NCI-H2196 (cell line): ENCODE measurements at regions not wholly inside any gene's neighbourhood (a gene's known extent, or its start where the extent isn't known, plus 50 kb on each side); places are given as distances from the start of the nearest gene placed in this dataset.
"Not testable (repeated sequence)": the region's sequence is repeated elsewhere in the genome, so short reads cannot be mapped to it uniquely, and the experiment has no call there.

Source experiments
- DNase-seq: peaks from one replicate; lab custom pipeline; 2025; ENCODE audit not compliant: unreplicated experiment; lab: John Stamatoyannopoulos, UW

GRCh38 chr5:106849266-106849665 is 821.5 kb downstream of the EFNA5 start:
- no peak for DNase-seq

DNA sequence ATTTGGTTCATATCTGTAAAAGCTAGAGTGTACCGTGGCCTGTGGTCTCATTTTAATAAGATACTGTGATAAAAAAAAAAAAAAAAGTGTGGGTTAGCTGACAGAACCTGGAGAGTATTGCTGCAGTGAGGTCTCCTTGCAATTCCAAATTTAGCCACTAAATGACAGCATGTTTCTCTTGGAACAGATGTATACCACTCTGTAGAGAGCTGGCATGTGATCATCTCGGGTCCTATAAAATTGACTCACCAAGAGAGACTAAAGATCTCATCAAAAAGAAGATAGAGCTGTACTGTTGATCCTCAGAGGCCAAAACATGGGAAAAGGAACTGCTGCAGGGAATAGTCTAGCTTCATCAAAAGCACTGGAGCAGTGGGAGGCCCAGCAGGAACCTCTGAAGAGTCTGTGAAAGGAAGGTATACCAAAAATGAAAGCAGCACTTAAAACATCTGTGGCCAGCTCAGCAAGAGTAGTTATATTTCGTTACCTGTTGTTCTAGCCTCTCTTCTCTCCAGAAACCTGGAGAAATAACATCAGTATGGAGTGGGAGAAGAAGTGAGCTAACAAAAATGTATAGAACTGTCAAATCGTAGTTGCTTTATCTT is 826.8 kb downstream of the EFNA5 start:
- DNase-seq, result no peak

DNA sequence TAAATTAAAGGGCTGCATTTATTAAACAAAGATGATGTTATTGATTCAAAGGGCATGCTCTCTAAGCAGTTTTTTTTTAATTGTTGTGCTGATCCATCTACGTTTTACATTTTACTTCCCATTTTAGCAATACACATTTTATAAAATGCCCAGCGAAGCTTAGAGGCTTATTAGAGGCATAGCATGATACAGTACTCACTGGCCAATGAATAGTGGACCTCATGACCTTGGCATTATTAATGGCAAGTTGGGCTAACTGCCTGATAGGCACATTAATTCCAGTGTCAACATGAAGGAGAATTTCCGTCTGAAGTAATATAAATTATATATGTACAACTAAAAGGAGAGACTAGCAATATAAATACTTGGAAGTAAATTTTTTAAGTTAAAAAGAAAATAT is 837.2 kb downstream of the EFNA5 start:
- no peak for DNase-seq

DNA sequence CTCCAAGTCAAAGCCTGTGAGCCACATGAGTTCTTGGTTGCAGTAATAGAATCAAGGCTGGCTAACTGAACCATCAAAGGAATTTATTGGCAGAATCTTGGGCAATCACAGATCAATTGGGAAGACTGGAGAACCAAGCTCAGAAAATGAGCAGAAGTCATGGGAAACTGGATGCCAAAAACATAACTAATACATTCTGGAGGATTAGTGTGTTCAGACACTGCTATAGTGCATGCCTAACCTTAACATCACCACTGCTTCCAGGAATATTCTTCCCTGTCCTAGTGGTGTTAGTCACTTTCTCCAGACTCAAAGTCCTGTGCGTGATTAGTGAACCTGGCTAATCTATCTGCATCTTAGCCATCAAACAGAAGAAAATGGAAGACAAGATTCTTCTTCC is 843.7 kb downstream of the EFNA5 start:
- DNase-seq, result no peak

- DNase-seq, result no peak
These were observed 845.4 kb downstream of the EFNA5 start for GRCh38 chr5:106825374-106825773.

DNA sequence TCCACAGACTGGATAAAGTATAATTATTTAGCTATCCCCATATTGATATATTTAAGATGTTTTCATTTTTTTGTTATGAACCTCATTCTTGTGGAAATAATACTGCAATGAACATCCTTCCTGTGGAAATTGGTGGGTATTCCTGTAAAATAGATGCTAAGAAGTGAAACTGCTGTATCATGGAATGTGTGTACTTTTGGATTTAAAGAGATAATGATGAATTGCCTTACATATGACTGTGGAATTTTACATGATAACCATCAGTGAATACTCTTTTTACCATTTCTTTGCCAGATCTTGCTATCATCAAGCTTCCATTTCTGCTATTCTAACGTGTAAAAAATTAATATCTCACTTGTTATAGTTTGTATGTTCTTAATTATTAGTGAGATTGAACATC is 847.9 kb downstream of the EFNA5 start:
- no peak for DNase-seq

DNA sequence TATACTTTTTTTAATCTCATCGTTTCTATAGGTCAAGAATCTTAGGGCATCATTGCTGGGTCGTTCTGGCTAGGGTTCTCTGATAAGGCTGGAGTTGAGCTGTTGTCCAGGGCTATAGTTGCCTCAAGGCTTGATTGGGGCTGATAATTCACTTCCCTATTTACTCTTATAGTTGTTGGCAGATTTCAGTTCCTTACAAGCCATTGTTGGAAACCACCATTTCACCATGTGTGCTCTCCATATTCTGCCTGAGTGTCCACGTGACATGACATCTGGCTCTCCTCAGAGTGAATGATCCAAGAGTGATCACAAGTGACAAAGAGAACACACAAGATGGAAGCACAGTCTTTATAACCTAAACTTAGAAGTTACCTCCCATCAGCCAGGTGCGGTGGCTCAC is 852.2 kb downstream of the EFNA5 start:
- no peak for DNase-seq

- DNase-seq, result no peak
These were observed 855.8 kb downstream of the EFNA5 start for GRCh38 chr5:106814961-106815360.

- no peak for DNase-seq
These were observed 869.2 kb downstream of the EFNA5 start for GRCh38 chr5:106801554-106801953.

- DNase-seq, result no peak
These were observed 872.7 kb downstream of the EFNA5 start for GRCh38 chr5:106797996-106798395.

DNA sequence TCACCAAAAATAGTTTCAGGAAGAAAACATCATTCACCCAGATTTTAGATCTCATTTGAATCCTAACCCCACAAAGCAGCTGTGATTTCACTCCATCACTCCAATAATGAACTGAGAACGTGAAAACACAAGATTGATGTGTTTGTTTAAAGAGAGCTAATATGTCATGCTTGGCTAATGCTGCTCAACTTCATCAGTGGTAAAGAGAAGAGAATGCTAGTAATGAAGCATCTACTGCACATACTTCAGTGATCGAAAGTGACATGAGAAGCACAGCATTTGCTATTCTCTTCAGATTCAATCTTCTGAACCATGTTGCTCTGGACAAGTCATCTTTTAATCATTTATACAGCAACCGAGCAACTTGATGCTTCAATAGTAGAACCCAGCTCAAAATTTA is 874.7 kb downstream of the EFNA5 start:
- DNase-seq, result no peak

- DNase-seq, result no peak
These were observed 885.9 kb downstream of the EFNA5 start for GRCh38 chr5:106784846-106785245.

DNA sequence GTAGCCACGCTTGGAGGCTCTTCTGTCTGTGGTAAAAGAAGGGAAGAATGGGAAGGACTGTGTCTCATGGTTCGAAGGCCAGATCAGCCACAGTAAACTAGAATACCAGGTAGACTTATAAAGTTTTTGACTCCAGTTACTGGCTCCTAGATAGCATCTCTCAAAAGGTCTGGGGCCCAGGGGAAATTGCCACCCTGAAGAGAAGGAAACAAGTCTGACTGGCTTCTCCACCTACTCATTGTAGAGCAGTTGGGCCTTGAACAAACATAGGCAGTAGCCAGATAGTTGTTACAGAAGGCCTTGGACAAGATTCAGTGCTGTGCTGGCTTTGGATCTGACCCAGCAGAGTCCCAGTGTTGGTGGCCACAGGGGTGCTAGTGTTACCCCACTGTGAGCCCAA is 890.4 kb downstream of the EFNA5 start:
- DNase-seq, result no peak

DNA sequence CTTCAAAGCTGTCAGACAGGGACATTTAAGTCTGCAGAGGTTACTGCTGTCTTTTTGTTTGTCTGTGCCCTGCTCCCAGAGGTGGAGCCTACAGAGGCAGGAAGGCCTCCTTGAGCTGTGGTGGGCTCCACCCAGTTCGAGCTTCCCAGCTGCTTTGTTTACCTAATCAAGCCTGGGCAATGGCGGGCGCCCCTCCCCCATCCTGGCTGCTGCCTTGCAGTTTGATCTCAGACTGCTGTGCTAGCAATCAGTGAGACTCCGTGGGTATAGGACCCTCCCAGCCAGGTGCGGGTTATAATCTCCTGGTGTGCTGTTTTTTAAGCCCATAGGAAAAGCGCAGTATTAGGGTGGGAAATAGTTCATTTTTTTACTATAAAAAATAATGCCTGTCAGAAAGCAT is 894.2 kb downstream of the EFNA5 start:
- not testable (repeated sequence) for DNase-seq

DNA sequence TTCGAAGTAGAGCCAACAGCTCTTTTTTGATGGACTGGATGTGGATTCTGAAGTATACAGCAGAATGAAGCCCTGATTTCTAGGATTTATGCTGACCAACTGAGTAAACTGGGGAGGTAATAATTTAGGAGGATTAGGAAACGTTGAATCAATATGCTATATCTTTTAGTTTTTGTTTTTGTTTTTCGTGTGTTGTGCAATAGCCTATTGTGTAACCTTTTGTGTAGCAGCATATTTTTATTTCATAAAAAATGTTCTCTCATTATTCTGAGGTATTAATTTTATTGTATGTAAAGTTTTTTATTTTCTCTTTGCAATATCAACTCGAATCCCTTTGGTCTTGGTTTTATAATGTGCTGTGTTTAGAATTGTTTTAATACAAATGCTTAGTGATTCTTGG is 902.3 kb downstream of the EFNA5 start:
- DNase-seq, result no peak

DNA sequence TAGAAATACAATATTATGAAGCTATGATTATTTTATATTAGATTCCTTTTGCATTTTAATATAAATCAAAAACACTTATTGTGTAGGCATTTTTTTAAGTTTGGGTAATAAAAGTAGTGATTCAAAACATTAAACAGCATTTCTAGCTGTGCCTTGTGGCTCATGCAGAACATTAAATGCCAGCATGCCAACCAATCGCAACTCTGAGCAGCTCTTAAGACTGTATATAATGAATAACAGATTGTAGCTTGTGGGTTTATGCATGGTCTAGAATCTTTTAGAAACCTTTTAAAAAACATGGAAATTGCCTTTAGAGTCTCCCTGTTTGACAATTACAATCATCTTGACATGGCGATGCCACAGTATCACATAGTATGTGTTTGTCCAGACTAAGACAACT is 903.8 kb downstream of the EFNA5 start:
- DNase-seq, result no peak

- DNase-seq, result no peak
These were observed 911.2 kb downstream of the EFNA5 start for GRCh38 chr5:106759581-106759980.

GRCh38 chr5:106759152-106759551 is 911.6 kb downstream of the EFNA5 start:
- DNase-seq, result no peak

GRCh38 chr5:106757672-106758071 is 913.1 kb downstream of the EFNA5 start:
- DNase-seq, result no peak

DNA sequence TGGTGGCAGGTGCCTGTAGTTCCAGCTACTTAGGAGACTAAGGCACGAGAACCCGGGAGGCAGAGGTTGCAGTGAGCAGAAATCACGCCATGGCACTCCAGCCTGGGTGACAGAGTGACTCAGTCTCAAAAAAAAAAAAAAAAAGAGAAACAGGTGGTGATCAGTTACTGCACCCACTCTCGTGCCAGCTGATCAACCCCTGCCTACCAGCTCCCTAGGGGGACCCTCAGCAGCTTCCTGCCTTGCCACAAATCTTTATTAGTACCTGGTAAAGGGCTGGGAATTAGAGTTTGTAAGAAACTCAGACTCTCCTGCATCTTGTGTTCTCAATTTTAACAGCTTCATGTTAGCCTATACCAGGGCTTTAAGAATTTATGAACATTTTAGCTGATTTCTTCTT is 914.9 kb downstream of the EFNA5 start:
- DNase-seq, result no peak

- DNase-seq, result no peak
These were observed 915.7 kb downstream of the EFNA5 start for GRCh38 chr5:106755066-106755465.

DNA sequence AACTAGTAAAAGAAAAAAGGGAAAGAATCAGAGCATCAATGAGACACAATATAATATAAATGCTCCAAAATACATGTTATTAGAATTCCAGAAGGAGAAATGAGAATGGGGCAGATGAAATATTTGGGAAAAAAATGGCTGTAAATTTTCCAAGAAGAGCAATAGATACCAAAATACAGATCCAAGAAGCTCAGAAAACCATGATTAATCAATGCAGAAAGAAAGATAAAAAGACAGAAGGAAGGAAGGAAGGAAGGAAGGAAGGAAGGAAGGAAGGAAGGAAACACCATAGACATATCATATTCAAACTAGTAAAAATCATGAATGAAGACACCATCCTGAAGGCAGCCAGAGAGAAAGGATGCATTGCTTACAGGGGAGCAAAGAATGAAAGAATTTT is 920.9 kb downstream of the EFNA5 start:
- no peak for DNase-seq

DNA sequence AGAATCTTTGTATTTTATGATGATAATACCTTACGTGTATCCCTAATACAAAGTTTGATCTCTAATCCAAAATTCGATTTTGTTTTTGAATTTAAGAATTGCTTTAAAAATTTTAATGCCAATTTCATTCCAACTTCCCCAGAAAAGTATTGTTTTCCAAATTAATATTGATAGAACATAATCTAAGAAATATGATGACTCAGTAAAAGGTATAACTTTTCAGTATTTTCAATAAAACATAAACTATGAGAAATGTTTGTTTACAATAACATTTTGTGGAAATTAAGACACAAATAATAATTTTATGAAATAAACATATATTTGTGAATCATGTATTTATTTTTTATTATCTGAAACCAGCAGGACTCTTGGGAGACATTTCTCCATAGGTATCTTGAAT is 931.6 kb downstream of the EFNA5 start:
- DNase-seq, result no peak

DNA sequence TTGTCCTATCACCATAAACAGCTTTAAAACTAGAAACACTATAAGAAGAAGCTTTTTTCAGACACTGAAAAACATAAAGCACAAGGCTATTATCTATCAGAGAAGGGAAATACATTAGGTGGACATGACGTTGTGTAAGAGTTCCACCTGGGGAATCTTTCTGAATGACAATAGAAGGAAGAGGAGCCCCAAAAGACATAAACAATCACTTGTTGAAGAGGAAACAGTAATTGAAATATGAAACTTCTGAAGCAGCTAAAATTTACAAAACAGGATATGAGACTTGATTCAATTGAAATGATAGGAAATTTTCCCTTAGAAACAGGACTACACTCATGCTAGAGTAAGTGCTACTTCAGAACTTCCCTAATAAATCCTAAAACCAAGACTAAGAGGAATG is 933.6 kb downstream of the EFNA5 start:
- no peak for DNase-seq
